GM18526 (cell line): ENCODE measurements at regions not wholly inside any gene's neighbourhood (a gene's known extent, or its start where the extent isn't known, plus 50 kb on each side); places are given as distances from the start of the nearest gene placed in this dataset.

Experiments used
- POLR2A ChIP-seq: IDR thresholded peaks from 3 replicates; pipeline ENCODE4 v1.6.1; 2011; ENCODE audit not compliant: insufficient read length; ENCODE audit errors: extremely low read depth

GRCh38 chr20:48106428-48106827 is 321.1 kb upstream of the SULF2 start:
- no peak for TF ChIP-seq POLR2A

- no peak for TF ChIP-seq POLR2A
These were observed 320.2 kb upstream of the SULF2 start for GRCh38 chr20:48105526-48105925.

GRCh38 chr20:48102931-48103660 is 317.8 kb upstream of the SULF2 start:
- no peak for TF ChIP-seq POLR2A

DNA sequence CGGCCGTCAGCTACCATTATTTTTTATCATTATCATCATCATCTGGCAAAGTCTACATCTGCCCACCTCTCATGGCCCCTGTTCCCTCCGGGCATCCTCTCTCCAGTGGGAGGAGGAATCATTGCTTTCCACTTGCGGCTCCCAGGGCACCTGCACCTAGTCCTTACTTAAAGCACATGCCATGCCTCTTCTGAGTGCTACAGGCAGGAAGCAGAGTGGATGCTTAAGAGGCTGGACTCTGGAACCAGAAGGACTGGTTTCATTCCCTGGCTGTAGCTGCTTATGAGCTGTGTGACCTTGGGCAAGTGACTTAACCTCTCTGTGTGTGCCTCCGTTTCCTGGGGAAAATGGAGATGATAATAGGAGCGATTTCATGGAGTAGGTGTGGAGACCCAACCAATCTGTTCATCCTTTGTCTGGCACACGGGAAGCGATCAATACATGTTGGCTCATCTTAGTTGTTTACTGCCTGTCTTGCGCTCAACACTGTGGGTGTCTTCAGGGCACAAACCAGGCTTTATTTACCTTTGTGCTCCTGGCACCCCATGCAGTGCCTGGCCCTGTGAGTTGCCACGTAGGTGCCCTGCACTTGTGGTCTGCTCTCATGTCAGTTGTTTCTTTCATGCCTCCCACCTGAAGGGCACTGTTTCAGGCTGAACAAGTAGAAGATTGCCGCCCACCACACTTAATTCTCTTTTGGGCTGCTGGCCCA is 317.0 kb upstream of the SULF2 start:
- TF ChIP-seq POLR2A: no peak

DNA sequence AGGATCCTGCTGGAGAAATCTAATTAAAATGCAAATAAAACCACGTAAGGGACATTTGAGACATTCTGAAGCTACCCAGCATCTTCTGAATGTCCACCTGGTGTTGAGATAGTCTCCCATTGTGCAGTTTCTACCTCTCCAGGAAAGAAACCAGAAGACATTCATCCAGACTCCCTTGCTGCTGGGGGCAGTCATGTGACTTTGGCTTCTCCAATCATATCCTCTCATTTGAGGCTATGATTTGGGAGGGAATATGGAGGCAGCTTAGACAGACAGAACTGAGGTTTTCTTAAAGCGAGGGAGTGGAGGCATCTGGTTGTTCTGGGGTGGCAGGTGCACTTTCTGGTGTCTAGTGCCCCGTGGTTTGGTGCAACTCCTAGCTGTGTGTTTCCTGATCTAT is 315.2 kb upstream of the SULF2 start:
- TF ChIP-seq POLR2A: no peak

GRCh38 chr20:48098866-48099265 is 313.6 kb upstream of the SULF2 start:
- no peak for TF ChIP-seq POLR2A

- no peak for TF ChIP-seq POLR2A
These were observed 312.8 kb upstream of the SULF2 start for GRCh38 chr20:48098099-48098498.

- no peak for TF ChIP-seq POLR2A
These were observed 311.9 kb upstream of the SULF2 start for GRCh38 chr20:48096957-48097890.

- no peak for TF ChIP-seq POLR2A
These were observed 311.1 kb upstream of the SULF2 start for GRCh38 chr20:48096212-48096875.

GRCh38 chr20:48094944-48095343 is 309.7 kb upstream of the SULF2 start:
- no peak for TF ChIP-seq POLR2A

DNA sequence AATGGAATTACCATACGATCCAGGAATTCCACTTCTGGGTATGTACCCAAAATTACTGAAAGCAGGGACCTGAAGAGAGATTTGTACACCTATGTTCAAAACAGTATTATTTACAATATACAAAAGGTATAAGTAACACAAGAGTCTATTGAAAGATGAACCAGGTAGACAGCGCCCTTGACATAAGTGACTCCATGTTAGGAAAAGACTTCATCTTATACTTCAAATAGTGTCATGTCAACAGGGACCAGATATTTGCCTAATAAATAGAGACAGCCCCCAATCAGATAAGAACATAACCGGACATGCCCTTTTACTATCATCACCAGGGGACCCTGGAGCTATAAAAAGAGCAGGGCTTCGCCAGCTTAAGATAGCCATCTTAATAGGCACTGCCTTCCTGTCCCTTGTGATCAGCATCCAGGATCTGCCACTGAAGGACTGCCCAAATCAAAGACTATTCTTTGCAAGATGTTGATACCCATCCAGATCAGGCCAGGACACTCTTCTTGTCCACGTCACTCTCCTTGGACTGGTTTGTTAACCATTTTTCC is 309.0 kb upstream of the SULF2 start:
- TF ChIP-seq POLR2A: no peak

DNA sequence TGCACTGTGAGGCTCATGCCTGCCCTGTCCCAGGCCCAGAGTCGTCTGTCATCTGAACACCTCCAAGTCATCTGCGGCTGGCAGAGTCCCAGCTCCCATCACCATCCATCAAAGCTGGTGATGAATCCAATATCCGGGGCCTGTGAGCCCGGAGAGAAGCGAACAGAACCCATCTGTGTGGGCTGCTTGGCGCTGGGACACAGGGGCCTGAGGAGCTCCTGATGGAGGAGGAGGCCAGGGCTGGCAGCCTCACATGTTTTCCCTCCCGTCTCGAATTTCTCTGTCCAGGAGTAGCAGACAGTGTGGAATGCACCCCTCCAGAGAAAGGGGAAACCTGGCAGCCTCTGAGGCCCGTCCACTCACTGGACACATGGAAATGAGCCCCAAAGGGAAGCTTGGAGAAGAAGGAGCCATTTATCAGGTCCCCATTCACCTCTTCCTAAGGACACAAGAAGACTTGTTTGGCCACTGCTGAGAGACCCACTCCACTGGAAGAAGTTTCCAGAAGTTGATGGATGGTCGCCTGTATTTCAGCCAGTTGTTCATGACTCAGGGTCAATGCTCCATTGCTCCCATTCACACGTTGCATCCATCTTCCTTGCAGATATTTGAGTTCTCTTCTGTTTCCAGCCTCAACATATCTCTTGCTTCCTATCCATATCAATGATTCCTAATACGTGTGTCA is 307.5 kb upstream of the SULF2 start:
- TF ChIP-seq POLR2A: no peak

DNA sequence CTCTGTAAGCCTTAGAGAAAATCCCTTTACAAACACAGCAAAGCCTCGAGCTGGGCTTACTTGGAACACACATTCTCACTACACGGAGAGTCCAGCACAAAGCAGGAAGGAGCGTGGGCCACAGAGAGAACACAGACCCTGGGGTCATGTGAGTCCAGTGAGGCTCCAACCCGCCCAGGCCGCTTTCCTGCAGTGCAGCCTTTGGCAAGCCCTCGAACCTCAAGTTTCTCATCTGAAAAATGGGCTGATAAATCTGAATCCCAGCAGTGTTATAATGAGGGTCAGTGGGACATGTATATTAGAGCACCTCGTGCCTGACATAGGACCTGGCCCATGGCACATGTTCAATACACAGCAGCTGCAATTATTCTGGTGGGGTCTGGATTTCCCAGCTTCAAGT is 305.5 kb upstream of the SULF2 start:
- no peak for TF ChIP-seq POLR2A

- no peak for TF ChIP-seq POLR2A
These were observed 305.0 kb upstream of the SULF2 start for GRCh38 chr20:48090314-48090713.
